OCI-LY7 (cell line): ENCODE measurements at regions not wholly inside any gene's neighbourhood (a gene's known extent, or its start where the extent isn't known, plus 50 kb on each side); places are given as distances from the start of the nearest gene placed in this dataset.

Experiments used
- BruUV-seq: library from RNA; stranded (reverse); fragments of 400-500 nt; replicated peaks from 2 replicates; lab custom pipeline; 2021; lab: Mats Ljungman, UMichigan
- CTCF ChIA-PET: fragments of 300-600 bp; sonication (Branson Sonifier 250); formaldehyde crosslinking; loops from one replicate; lab custom pipeline; 2022; ENCODE audit warnings: antibody characterized with exemption; ENCODE audit not compliant: unreplicated experiment; lab: Charles Lee
- POLR2A ChIA-PET: fragments of 300-600 bp; sonication (Branson Sonifier 250); formaldehyde crosslinking; loops from one replicate; lab custom pipeline; 2022; ENCODE audit warnings: antibody characterized with exemption; lab: Charles Lee
- DNase-seq: peaks from one replicate; pipeline ENCODE4 v3.0.0-alpha.2; 2015; ENCODE audit warnings: low spot score
- H2AFZ ChIP-seq: fragments of 200-600 bp; sonication (generic), shearing (Covaris generic); 2 replicates; pipeline ENCODE4 v1.6.1; 2014; ENCODE audit warnings: mild to moderate bottlenecking, antibody characterized with exemption, low read length, moderate library complexity
- H3K27ac ChIP-seq: fragments of 200-600 bp; sonication (generic); 2 replicates; pipeline ENCODE4 v1.5.1; 2014; ENCODE audit warnings: mixed run types, low read depth, mild to moderate bottlenecking, moderate library complexity, low read length, inconsistent platforms; ENCODE audit not compliant: poor library complexity, severe bottlenecking
- H3K36me3 ChIP-seq: fragments of 200-600 bp; sonication (generic); 2 replicates; pipeline ENCODE4 v1.6.1; 2014; ENCODE audit warnings: mild to moderate bottlenecking, antibody characterized with exemption, low read length, moderate library complexity, mixed read lengths; ENCODE audit not compliant: insufficient read depth
- H3K4me1 ChIP-seq: fragments of 200-600 bp; sonication (generic); 2 replicates; pipeline ENCODE4 v1.5.1; 2014; ENCODE audit warnings: mild to moderate bottlenecking, low read length; ENCODE audit not compliant: insufficient read depth, poor library complexity, severe bottlenecking
- H3K4me2 ChIP-seq: fragments of 200-600 bp; sonication (generic); 2 replicates; pipeline ENCODE4 v1.6.1; 2014; ENCODE audit warnings: mild to moderate bottlenecking, low read length
- H3K4me3 ChIP-seq: fragments of 200-600 bp; sonication (generic); 2 replicates; pipeline ENCODE4 v1.5.1; 2014; ENCODE audit warnings: mild to moderate bottlenecking, low read depth, low read length; ENCODE audit not compliant: poor library complexity, severe bottlenecking
- H3K79me2 ChIP-seq: fragments of 200-600 bp; sonication (generic); 2 replicates; pipeline ENCODE4 v1.6.1; 2016; ENCODE audit warnings: low read depth, mild to moderate bottlenecking, low read length, moderate library complexity, mixed read lengths; ENCODE audit not compliant: insufficient read depth
- H3K9me2 ChIP-seq: fragments of 200-600 bp; sonication (generic); 2 replicates; pipeline ENCODE4 v1.6.1; 2016; ENCODE audit warnings: mild to moderate bottlenecking, low read length, mixed read lengths; ENCODE audit not compliant: insufficient read depth
- H3K9me3 ChIP-seq: fragments of 200-600 bp; sonication (generic); 2 replicates; pipeline ENCODE4 v1.6.1; 2014; ENCODE audit warnings: mild to moderate bottlenecking, mixed run types, low read length, mixed read lengths
- H4K20me1 ChIP-seq: fragments of 200-600 bp; sonication (generic); 2 replicates; pipeline ENCODE4 v1.6.1; 2014; ENCODE audit warnings: mild to moderate bottlenecking, antibody characterized with exemption, low read length, moderate library complexity, mixed read lengths; ENCODE audit not compliant: insufficient read depth
- EZH2phosphoT487 ChIP-seq: fragments of 200-600 bp; sonication (generic); IDR thresholded peaks from 2 replicates; pipeline ENCODE4 v1.6.1; 2018; ENCODE audit warnings: low read depth, borderline replicate concordance, mild to moderate bottlenecking, mixed run types, antibody characterized with exemption, low read length, moderate library complexity, mixed read lengths
- intact Hi-C: fragments of 100-400 bp; cut with micrococcal nuclease; formaldehyde crosslinking; loops from one replicate; pipeline ENCODE4 v1.10.0; 2022; ENCODE audit not compliant: unreplicated experiment
- TF ChIP-seq, protein P1 (sequence below): fragments of 200-600 bp; sonication (generic); conservative IDR thresholded peaks from 2 replicates; pipeline ENCODE4 v1.5.1; 2014; ENCODE audit warnings: mild to moderate bottlenecking, antibody characterized with exemption, low read length, moderate library complexity, mixed read lengths

DNA sequence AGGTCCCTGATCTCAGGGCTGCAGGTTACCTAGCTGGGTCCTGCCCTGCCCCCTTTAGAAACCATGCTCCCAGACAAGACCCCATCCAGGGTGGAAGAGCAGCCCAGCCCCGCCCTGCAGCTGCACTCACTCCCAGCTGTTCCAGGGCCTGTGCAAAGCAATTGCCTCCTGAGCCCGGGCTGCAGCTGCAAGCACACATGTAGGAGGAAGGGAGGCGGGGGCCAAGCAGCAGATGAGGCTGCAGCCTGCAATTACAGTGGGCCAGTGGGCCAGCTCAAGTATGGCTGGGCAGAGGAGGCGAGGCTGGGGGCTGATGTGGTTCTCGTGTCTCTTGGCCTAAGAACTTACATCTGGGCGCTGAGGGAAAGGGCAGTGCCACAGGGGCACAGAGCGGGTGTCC lies 65.4 kb upstream of the TUBA3E start:
- no peaks in the 10 kb centered on the region for H3K79me2 ChIP-seq
- H3K36me3 ChIP-seq, result no peaks in the 10 kb centered on the region
- intact Hi-C loops, result no loop called here
- H3K27ac ChIP-seq, result no peak overlapping the region
- H3K4me3 ChIP-seq, result no peak overlapping the region
- BruUV-seq, result no TSS peak
- no peak for DNase-seq
- no peak overlapping the region for H2AFZ ChIP-seq
- TF ChIP-seq, protein P1, sequence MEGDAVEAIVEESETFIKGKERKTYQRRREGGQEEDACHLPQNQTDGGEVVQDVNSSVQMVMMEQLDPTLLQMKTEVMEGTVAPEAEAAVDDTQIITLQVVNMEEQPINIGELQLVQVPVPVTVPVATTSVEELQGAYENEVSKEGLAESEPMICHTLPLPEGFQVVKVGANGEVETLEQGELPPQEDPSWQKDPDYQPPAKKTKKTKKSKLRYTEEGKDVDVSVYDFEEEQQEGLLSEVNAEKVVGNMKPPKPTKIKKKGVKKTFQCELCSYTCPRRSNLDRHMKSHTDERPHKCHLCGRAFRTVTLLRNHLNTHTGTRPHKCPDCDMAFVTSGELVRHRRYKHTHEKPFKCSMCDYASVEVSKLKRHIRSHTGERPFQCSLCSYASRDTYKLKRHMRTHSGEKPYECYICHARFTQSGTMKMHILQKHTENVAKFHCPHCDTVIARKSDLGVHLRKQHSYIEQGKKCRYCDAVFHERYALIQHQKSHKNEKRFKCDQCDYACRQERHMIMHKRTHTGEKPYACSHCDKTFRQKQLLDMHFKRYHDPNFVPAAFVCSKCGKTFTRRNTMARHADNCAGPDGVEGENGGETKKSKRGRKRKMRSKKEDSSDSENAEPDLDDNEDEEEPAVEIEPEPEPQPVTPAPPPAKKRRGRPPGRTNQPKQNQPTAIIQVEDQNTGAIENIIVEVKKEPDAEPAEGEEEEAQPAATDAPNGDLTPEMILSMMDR, result no peak
- TF ChIP-seq EZH2phosphoT487, result no peak
- no peaks in the 10 kb centered on the region for H3K4me1 ChIP-seq
- CTCF ChIA-PET, result no interaction called here
- no peaks in the 10 kb centered on the region for H3K9me2 ChIP-seq
- POLR2A ChIA-PET, result interaction anchor here (0.6 kb wide), 1 partner anchor 54 kb away, joined by 6 read pairs; no protein-coding TSS in a partner anchor
- H3K9me3 ChIP-seq, result no peaks in the 10 kb centered on the region
- no peak overlapping the region for H3K4me2 ChIP-seq
- no peaks in the 10 kb centered on the region for H4K20me1 ChIP-seq

DNA sequence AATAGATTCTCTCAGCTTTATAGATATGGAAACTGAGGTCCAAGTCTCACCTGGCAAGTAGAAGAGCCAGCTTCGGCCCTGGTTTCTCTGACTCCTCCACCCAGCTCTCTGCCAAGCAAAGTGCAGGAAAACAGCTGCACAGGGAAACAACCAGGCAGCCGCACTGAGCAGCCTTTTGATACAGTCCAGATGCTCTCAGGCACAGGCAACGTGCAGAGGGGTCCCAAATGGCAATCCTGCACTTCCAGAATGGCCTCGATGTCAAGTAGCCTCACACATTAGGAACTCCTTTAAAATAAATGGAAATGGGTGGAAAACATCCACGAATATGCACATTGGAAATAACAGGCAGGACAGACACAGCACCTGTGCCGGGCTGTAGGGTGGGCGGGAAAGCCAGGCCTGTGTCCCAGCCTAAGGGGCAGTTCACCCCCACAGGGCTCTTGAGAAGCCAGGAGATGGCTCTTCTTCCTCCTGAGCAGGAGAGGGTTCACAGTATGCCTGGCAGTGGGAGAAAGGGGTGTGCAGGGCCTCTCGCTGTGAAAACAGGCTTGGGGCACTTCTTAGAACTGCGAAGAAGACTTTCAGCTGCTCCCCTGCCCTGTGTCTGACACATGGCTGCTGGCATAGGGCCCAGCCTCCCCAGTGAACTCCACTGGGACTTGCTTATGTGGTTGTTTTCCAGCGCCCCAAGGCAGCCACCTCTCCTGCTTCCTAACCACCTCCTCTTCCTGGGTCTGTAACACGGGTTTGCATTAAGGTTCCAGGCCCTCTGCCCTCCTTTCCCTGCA lies 63.9 kb upstream of the TUBA3E start:
- H3K4me3 ChIP-seq, result no peak overlapping the region
- DNase-seq, result no peak
- no peaks in the 10 kb centered on the region for H3K79me2 ChIP-seq
- H3K4me1 ChIP-seq, result no peaks in the 10 kb centered on the region
- no peaks in the 10 kb centered on the region for H3K36me3 ChIP-seq
- TF ChIP-seq, protein P1, result no peak
- no peak for TF ChIP-seq EZH2phosphoT487
- no peaks in the 10 kb centered on the region for H4K20me1 ChIP-seq
- BruUV-seq, result no TSS peak
- ChIA-PET POLR2A (no interaction called here), CTCF (no interaction called here)
- no peaks in the 10 kb centered on the region for H3K9me3 ChIP-seq
- no peaks in the 10 kb centered on the region for H3K9me2 ChIP-seq
- no peak overlapping the region for H2AFZ ChIP-seq
- H3K27ac ChIP-seq, result no peak overlapping the region
- intact Hi-C loops, result no loop called here
- H3K4me2 ChIP-seq, result no peak overlapping the region

DNA sequence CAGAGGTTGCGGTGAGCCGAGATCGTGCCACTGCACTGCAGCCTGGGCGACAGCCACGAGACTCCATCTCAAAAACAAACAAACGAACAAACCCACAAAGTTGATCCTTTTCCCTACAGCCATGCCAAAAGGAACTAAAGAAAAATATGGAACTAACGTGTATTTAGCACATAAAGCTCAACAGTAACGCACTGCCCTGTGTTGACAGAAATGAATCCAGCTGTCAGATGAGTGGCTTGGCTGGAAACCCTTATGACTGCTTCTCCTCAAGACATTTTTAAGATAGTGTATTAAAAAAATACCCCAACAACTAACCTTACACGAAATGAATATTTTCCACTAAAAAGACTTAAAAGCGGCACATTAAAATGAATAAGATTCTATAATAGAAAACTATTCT lies 62.9 kb upstream of the TUBA3E start:
- TF ChIP-seq, protein P1, result no peak
- TF ChIP-seq EZH2phosphoT487, result no peak
- no peaks in the 10 kb centered on the region for H3K79me2 ChIP-seq
- intact Hi-C loops, result no loop called here

More for the DNA sequence above, 62.9 kb upstream of the TUBA3E start:
- Histone ChIP-seq H3K4me3 (no peak overlapping the region), H3K4me1 (no peaks in the 10 kb centered on the region), H3K36me3 (no peaks in the 10 kb centered on the region), H3K27ac (no peak overlapping the region), H3K9me2 (no peaks in the 10 kb centered on the region), H3K4me2 (no peak overlapping the region), H3K9me3 (no peaks in the 10 kb centered on the region), H4K20me1 (no peaks in the 10 kb centered on the region), H2AFZ (no peak overlapping the region)
- ChIA-PET CTCF (no interaction called here), POLR2A (no interaction called here)
- DNase-seq, result no peak
- BruUV-seq, result no TSS peak
